ENCODE measurements at regions not wholly inside any gene's neighbourhood (a gene's known extent, or its start where the extent isn't known, plus 50 kb on each side); places are given as distances from the start of the nearest gene placed in this dataset.
"Not testable (repeated sequence)": the region's sequence is repeated elsewhere in the genome, so short reads cannot be mapped to it uniquely, and the experiment has no call there.

GRCh38 chr16:86231996-86232350 lies 278.4 kb upstream of the FOXF1 start:
- DNase-seq (ENCODE audit: low read depth): no peak

GRCh38 chr16:86232496-86232895 lies 277.8 kb upstream of the FOXF1 start:
- no peak for DNase-seq (ENCODE audit: low read depth)

GRCh38 chr16:86233506-86233905 lies 276.8 kb upstream of the FOXF1 start:
- DNase-seq (ENCODE audit: low read depth): not testable (repeated sequence)

- no peak for DNase-seq (ENCODE audit: low read depth)
Observed at GRCh38 chr16:86239381-86239780, 270.9 kb upstream of the FOXF1 start.

GRCh38 chr16:86240716-86241363 lies 269.5 kb upstream of the FOXF1 start:
- DNase-seq (ENCODE audit: low read depth): no peak

GRCh38 chr16:86241681-86242080 lies 268.6 kb upstream of the FOXF1 start:
- no peak for DNase-seq (ENCODE audit: low read depth)

- DNase-seq (ENCODE audit: low read depth): no peak
Observed at GRCh38 chr16:86242244-86243122, 267.8 kb upstream of the FOXF1 start.

- DNase-seq (ENCODE audit: low read depth): no peak
Observed at GRCh38 chr16:86243123-86243473, 267.2 kb upstream of the FOXF1 start.

- no peak for DNase-seq (ENCODE audit: low read depth)
Observed at GRCh38 chr16:86243571-86244154, 266.7 kb upstream of the FOXF1 start.

GRCh38 chr16:86244158-86244557 lies 266.2 kb upstream of the FOXF1 start:
- no peak for DNase-seq (ENCODE audit: low read depth)

- DNase-seq (ENCODE audit: low read depth): no peak
Observed at GRCh38 chr16:86244936-86245335, 265.4 kb upstream of the FOXF1 start.

GRCh38 chr16:86245351-86245750 lies 265.0 kb upstream of the FOXF1 start:
- DNase-seq (ENCODE audit: low read depth): no peak

- DNase-seq (ENCODE audit: low read depth): no peak
Observed at GRCh38 chr16:86245895-86246294, 264.4 kb upstream of the FOXF1 start.

GRCh38 chr16:86248310-86248905 lies 261.9 kb upstream of the FOXF1 start:
- DNase-seq (ENCODE audit: low read depth): no peak

- no peak for DNase-seq (ENCODE audit: low read depth)
Observed at GRCh38 chr16:86249631-86250030, 260.7 kb upstream of the FOXF1 start.

GRCh38 chr16:86251682-86252081 lies 258.6 kb upstream of the FOXF1 start:
- no peak for DNase-seq (ENCODE audit: low read depth)

- DNase-seq (ENCODE audit: low read depth): no peak
Observed at GRCh38 chr16:86252596-86252995, 257.7 kb upstream of the FOXF1 start.

- no peak for DNase-seq (ENCODE audit: low read depth)
Observed at GRCh38 chr16:86255966-86256365, 254.4 kb upstream of the FOXF1 start.

GRCh38 chr16:86256995-86257394 lies 253.3 kb upstream of the FOXF1 start:
- no peak for DNase-seq (ENCODE audit: low read depth)

- DNase-seq (ENCODE audit: low read depth): no peak
Observed at GRCh38 chr16:86257546-86257945, 252.8 kb upstream of the FOXF1 start.

GRCh38 chr16:86258713-86259112 lies 251.6 kb upstream of the FOXF1 start:
- no peak for DNase-seq (ENCODE audit: low read depth)

- DNase-seq (ENCODE audit: low read depth): no peak
Observed at GRCh38 chr16:86259499-86259898, 250.8 kb upstream of the FOXF1 start.

- DNase-seq (ENCODE audit: low read depth): no peak
Observed at GRCh38 chr16:86261379-86261778, 248.9 kb upstream of the FOXF1 start.
